ENCODE measurements at regions not wholly inside any gene's neighbourhood (a gene's known extent, or its start where the extent isn't known, plus 50 kb on each side); places are given as distances from the start of the nearest gene placed in this dataset.
A peak's percentile ranks its signal among the peaks of the same experiment; 100 is the strongest.
"Not testable (repeated sequence)": the region's sequence is repeated elsewhere in the genome, so short reads cannot be mapped to it uniquely, and the experiment has no call there.

DNA sequence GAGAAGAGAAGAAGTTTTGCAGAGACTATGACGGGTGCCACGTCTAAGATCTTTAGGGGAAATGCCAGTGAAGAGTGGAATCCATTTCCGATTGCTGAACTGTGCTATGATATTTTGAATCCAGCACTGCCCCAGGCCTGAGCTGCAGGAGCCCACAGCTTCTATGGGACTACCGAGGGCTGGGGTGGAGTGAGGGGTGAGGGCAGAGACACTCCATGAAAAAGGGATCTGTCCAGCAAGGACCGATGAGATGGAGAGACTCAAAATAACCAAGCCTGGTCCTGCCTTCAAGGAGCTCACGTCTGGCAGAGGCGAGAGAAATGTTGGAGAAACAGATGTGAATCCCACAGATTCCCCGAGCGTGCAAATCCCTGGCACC lies 79.8 kb upstream of the MEF2A start:
- no peak for DNase-seq

DNA sequence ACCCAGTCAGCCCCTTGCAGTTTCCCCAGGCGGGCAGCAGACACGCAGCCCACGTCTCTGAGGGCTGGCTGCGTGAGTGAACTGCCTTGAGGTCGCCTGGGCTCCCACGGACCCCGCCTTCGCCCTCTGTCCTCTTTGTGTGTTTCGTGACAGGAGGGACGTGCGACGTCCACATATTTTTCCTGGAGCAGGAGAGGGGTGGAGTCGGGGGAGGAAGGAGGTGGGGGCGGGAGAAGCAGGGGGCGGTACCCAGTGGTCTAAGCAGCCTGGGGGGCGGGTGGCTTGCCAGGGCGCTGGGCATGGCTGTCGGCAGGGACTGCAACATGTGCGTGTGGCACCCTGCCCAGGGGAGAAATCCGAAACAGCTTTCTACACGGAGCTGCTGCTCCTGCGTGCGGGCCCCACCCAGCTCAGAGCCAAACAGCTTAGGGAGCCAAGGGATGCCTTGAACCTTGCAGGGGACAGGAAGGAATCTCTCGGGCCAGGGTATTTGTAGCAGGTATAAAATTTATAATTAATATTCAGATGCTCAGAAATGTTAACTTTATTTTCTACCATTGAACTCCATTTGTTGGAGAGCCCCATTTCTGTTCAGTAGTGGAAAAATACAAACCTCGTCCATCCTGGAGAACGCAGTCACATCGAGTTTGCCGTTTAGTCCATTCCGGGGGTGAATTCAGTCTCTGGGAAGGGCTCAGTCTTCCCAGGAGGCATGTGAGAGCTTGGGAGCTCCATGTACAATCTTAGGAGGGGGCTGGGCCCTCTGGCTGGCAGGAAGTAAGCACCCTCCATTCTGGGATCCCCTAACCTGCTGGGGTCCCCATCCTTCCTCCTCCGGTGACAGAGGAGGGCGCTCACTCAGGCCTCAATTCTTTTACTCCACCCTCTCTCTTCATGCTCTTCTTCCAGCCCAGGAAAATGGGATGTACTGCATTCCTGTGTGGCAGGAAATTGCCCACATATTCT lies 79.1 kb upstream of the MEF2A start:
- DNase-seq, result peak; percentile 69

GRCh38 chr15:99487337-99487730 lies 78.5 kb upstream of the MEF2A start:
- no peak for DNase-seq

GRCh38 chr15:99492275-99492674 lies 73.5 kb upstream of the MEF2A start:
- DNase-seq, result no peak

DNA sequence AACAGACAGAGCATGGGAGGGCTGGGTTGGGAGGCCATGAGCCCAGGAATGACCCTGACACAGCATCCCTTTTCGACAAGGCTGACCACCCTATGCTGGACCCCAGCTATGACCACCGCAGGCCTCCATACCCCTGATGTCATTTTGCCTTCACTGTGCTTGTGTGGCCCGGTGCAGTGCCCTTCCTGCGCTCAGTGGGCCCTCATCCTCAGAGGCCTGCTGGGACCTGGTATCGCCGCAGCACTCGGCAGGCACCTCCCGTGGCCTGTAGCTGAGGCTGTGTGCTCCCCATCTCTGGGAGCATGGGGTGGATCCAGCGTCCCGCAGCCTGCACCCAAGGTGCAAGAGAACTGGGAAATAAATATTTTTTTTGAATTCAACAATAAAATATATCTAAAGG lies 73.1 kb upstream of the MEF2A start:
- no peak for DNase-seq

- no peak for DNase-seq
Observed at GRCh38 chr15:99493461-99493860, 72.3 kb upstream of the MEF2A start.

DNA sequence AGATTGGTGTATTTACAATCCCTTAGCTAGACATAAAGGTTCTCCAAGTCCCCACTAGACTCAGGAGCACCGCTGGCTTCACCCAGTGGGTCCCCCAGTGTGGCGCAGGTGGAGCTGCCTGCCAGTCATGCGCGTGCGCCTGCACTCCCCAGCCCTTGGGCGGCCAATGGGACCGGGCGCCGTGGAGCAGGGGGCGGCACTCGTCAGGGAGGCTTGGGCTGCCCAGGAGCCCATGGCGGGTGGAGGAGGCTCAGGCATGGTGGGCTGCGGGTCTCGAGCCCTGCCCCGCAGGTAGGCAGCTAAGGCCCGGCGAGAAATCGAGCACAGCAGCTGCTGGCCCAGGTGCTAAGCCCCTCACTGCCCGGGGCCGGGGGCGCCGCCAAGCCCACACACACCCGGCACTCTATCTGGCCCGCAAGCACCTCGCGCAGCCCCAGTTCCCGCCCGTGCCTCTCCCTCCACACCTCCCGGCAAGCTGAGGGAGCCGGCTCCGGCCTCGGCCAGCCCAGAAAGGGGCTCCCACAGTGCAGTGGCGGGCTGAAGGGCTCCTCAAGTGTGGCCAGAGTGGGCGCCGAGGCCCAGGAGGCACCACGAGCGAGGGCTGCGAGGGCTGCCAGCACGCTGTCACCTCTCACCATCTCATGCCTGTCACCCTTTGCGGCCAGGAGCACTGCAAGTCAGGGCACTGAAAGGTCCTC lies 71.1 kb upstream of the MEF2A start:
- DNase-seq, result not testable (repeated sequence)

DNA sequence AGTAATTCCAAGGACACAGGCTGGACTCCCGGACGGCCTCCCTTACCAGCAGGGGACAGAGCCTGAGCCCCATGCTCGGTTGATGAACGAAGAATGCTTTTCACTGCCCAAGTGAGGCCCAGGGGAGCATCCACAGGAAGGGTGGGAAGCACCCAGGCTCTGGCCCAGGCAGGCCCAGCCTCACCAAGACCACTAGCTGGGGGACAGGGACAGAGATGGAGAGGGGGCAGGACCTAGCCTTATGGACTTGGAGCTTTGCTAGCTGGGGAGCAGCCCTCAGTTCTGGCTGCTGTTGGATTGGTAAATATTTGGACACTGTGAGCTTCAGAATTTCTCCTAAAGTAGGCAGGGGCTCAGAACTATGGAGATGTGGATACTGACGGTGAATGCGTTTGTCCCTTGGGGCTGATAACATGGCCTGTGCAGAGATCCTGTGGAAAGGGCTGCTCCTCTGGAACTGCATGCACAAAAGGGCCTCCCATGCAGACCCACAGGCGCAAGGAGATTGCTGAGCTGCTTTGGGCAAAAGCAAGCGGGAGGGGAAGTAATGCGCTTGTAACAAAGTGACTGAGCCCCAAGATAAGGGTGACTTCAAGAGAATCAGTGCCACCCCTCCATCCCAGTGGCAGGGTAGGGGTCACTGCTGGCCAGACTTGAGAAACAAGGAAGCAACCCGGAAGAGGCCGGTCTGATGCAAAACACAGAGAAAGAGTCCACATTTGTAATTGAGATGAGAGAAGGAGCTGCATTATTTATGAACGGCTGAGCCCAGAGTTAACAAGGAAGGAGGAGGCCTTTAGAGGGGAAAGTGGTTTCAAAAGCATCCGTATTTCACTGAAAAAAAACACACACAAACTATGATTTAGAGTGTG lies 70.1 kb upstream of the MEF2A start:
- DNase-seq, result peak; percentile 55

DNA sequence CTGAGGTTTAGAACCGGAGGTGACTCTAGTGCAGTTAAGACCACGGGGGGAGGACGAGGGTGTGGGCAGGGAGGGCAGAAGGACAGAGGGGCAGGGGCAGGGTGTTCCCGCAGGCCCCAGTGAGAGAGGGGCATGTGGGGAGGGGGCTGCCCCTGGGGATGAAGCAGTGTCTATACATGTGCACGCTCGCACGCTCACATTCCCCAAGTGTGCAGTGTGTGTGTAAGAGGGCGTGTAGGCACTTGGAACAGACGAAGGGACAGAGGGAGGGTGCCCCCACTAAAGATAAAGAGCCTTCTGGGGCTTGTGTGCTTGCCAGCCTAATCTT lies 69.5 kb upstream of the MEF2A start:
- no peak for DNase-seq

DNA sequence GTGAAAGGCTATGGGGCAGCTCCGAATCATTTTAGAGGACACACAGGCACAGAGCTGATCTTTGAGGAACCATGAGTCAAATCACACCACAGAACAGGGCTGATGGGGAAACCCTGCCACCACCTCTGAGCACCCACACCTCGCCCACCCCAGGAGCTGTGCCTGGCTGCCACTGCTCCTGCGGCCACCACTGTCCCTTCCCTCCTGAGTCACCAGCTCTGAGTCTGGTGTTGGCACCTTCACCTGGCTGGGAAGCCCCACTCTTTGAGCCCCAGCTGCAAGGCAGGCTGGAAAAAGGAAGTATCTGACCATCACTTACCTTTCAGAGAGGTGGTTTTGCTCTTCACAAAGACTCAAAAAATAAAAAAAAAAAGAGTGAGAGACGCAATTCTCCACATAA lies 63.6 kb upstream of the MEF2A start:
- DNase-seq, result no peak

DNA sequence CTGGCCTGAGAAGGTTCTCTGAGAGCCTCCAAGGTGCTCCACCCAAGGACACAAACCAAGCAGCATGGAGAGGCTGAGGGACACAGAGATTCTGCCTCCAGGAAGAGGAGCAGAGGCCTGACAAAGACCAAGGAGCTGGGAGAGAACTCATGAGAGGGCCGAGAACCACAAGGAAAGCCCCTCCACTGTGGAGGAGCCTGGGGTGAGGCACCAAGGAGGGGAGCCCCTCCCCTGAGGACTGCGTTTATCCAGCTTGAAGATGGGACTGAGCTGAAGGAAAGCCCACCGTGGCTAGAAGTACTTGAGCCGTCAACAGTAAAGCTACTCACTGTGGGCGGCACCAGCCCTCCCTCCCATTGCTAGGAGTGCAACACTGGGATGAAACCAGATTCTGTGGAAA lies 63.1 kb upstream of the MEF2A start:
- DNase-seq, result no peak

DNA sequence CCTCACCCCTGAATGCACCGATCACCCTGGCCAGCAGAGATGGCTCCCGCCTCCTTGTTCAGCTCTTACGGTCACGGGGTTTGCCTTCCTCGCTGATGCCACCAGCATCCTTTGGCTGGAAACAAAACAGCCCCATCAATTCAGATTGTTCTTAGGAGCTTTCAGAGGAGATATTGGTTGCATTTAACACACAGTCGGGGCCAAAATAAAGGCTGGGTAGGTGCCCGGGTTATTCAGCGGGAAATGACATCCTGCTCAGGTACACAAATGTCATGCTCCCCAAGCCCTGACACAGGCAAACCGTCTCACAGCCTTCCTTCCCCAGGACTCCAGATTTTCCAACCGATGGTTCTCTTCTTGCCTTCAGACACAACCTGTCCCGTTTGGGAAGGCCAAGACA lies 62.4 kb upstream of the MEF2A start:
- no peak for DNase-seq

DNA sequence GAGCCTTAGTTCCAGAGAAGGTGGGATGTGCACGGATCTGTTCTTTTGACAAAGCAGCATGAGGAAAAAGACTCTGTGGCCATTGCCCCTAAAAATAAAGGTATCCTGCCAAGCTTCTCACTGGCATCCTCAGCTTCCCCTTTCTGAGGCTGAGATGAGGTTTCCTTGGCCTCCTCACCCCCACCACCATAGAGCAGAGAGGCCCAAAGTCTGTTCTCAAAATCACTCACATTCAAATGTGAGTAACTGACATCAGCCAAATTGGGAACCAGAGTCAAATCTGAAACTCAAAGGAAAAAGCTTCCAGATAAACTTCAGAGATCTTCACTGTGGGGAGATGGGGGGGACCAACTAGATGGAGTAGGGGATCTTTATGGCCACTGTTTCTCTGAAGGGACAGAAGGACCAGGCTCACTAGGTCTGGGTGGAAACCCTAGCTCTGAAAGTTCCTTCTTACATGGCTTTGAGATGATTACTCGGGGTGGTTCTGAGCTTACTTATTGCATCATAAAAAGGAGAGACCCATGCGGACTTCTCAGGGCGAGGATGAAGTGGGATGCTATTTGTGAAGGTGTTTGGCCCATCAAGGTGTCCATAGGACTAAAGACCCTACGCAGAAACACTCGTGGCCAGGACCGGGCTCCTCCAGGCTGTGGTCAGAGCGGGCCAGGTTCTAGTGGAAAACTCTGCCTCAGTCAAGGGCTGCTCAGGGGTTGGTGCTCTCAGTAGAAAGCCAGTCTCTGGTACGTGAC lies 61.5 kb upstream of the MEF2A start:
- DNase-seq, result no peak

GRCh38 chr15:99504823-99505551 lies 60.8 kb upstream of the MEF2A start:
- no peak for DNase-seq

- DNase-seq, result no peak
Observed at GRCh38 chr15:99506399-99506798, 59.4 kb upstream of the MEF2A start.

- DNase-seq, result peak; percentile 21
Observed at GRCh38 chr15:99507016-99507503, 58.7 kb upstream of the MEF2A start.

DNA sequence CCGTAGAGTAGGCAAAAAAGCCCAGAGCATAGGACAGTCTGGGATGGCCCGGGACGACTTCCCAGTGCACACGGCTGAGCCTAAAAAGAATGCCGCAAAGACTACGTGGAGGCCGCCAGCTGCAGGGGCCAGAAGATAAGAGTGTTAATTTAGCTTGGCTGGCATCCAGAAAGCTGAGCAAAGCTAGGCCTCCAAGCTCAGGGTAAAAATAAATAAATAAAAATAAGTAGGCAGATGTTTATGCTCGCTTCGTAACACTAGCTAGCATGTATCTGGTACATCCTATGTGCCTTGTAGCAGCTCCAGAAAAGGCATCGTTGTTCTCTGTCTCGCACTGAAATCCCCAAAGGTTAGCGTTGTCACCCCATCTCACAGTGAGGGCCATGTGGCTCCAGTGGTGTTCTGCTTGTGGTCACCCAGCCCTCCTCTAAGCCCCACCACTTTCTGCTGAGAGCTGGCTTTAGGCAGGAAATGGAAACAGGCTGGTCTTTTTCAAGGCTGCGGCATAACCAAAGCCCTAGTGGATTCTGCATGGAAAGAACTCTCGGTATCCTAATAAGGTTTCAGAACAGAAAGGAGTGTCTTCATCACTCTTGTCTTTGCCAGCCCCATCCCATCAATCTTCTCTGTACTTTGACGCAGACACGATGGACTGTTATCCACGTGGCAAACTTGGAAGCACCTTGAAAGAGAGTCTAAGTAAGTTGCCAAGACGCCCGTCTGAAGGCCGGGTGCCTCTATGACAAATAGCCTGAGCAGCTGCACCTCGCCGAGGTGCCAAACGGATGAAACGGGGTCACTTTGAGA lies 58.1 kb upstream of the MEF2A start:
- DNase-seq, result peak; percentile 41

DNA sequence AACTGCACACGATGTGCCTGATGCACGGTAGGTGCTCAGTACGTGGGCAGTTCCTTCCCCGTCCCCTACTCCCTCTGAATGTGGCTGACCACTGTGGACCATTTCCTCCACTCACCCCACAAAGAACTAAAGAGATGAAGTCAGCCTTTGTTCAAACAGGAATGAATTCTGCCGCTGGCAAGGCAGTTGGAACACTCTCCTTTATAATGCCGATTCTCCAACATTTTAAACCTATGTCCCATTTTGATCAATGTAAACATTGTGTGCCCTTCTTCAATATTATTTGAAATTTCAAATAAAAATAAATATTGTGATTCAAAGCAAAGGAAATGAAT lies 57.5 kb upstream of the MEF2A start:
- DNase-seq, result no peak

- no peak for DNase-seq
Observed at GRCh38 chr15:99508852-99509251, 56.9 kb upstream of the MEF2A start.

GRCh38 chr15:99509686-99510461 lies 55.9 kb upstream of the MEF2A start:
- DNase-seq, result no peak
